IMR-90 (cell line): ENCODE measurements at regions not wholly inside any gene's neighbourhood (a gene's known extent, or its start where the extent isn't known, plus 50 kb on each side); places are given as distances from the start of the nearest gene placed in this dataset.

Experiments used
- ATAC-seq: fragments of 200-7000 bp; cut with Tn5 transposase; 2 replicates; pipeline ENCODE4 v1.9.1; 2020; ENCODE audit warnings: low read depth, mild to moderate bottlenecking, moderate library complexity
- BruUV-seq: library from RNA; stranded (reverse); fragments of 400-500 nt; replicated peaks from 2 replicates; lab custom pipeline; 2021; lab: Mats Ljungman, UMichigan
- CTCF ChIA-PET: fragments of 300-600 bp; formaldehyde crosslinking; extraction: SDS; loops from one replicate; lab custom pipeline; 2021; ENCODE audit warnings: antibody characterized with exemption; lab: Yijun Ruan, JAX
- POLR2A ChIA-PET: fragments of 300-600 bp; sonication (Branson Sonifier 250); formaldehyde crosslinking; loops from one replicate; lab custom pipeline; 2022; ENCODE audit warnings: antibody characterized with exemption; ENCODE audit not compliant: unreplicated experiment; lab: Charles Lee
- DNase-seq: peaks from one replicate; pipeline ENCODE4 v3.0.0; 2013
- H2AFZ ChIP-seq: replicated peaks from 2 replicates; pipeline ENCODE3; 2013; ENCODE audit warnings: low read length, mild to moderate bottlenecking; ENCODE audit not compliant: poor library complexity
- H2AK5ac ChIP-seq: 2 replicates; pipeline ENCODE4 v1.6.1; 2013; ENCODE audit warnings: low read depth, low read length, inconsistent platforms
- H2AK9ac ChIP-seq: replicated peaks from 2 replicates; pipeline ENCODE3; 2013; ENCODE audit warnings: mild to moderate bottlenecking, low read depth, low read length, moderate library complexity; ENCODE audit not compliant: poor library complexity
- H2BK120ac ChIP-seq: 2 replicates; pipeline ENCODE4 v1.6.1; 2013; ENCODE audit warnings: low read depth, low read length, inconsistent platforms
- H2BK15ac ChIP-seq: 3 replicates; pipeline ENCODE4 v1.6.1; 2013; ENCODE audit warnings: low read depth, low read length, inconsistent platforms
- H2BK20ac ChIP-seq: 2 replicates; pipeline ENCODE4 v1.6.1; 2013; ENCODE audit warnings: low read depth, mild to moderate bottlenecking, inconsistent platforms, low read length, moderate library complexity
- H2BK5ac ChIP-seq: 2 replicates; pipeline ENCODE4 v1.6.1; 2013; ENCODE audit warnings: mild to moderate bottlenecking, low read depth, low read length, inconsistent platforms; ENCODE audit not compliant: poor library complexity, severe bottlenecking
- H3K14ac ChIP-seq: replicated peaks from 2 replicates; pipeline ENCODE4 v1.6.1; 2013; ENCODE audit warnings: low read depth, low read length, inconsistent platforms
- H3K18ac ChIP-seq: 2 replicates; pipeline ENCODE4 v1.6.1; 2013; ENCODE audit warnings: low read depth, low read length, control low read depth
- H3K23ac ChIP-seq: 2 replicates; pipeline ENCODE4 v1.6.1; 2013; ENCODE audit warnings: low read depth, low read length, inconsistent platforms
- H3K27ac ChIP-seq: 2 replicates; pipeline ENCODE4 v1.5.1; 2013; ENCODE audit warnings: mild to moderate bottlenecking, control low read depth, low read length; ENCODE audit not compliant: insufficient read depth
- H3K27me3 ChIP-seq: 2 replicates; pipeline ENCODE4 v1.6.1; 2013; ENCODE audit warnings: low read length; ENCODE audit not compliant: control insufficient read depth, insufficient read depth
- H3K36me3 ChIP-seq: 2 replicates; pipeline ENCODE4 v1.6.1; 2013; ENCODE audit warnings: low read length, mixed read lengths; ENCODE audit not compliant: control insufficient read depth, insufficient read depth
- H3K4ac ChIP-seq: 2 replicates; pipeline ENCODE4 v1.6.1; 2013; ENCODE audit warnings: low read depth, low read length, inconsistent platforms
- H3K4me1 ChIP-seq: 2 replicates; pipeline ENCODE4 v1.6.1; 2013; ENCODE audit warnings: low read length, mixed read lengths; ENCODE audit not compliant: control insufficient read depth, insufficient read depth
- H3K4me2 ChIP-seq: 2 replicates; pipeline ENCODE4 v1.6.1; 2013; ENCODE audit warnings: low read depth, mild to moderate bottlenecking, control low read depth, low read length, moderate library complexity
- H3K4me3 ChIP-seq: 2 replicates; pipeline ENCODE4 v1.5.1; 2013; ENCODE audit warnings: low read depth, mild to moderate bottlenecking, control low read depth, low read length, moderate library complexity; ENCODE audit not compliant: insufficient read depth
- H3K56ac ChIP-seq: 2 replicates; pipeline ENCODE4 v1.6.1; 2013; ENCODE audit warnings: low read length, inconsistent platforms; ENCODE audit not compliant: insufficient read depth; ENCODE audit errors: extremely low read depth
- H3K79me1 ChIP-seq, 2 experiments: 2 replicates each; pipeline ENCODE4 v1.6.1; 2013; ENCODE audit warnings: low read length in 2 of 2, inconsistent platforms in 1 of 2, low read depth in 1 of 2
- H3K9ac ChIP-seq: 2 replicates; pipeline ENCODE4 v1.6.1; 2013; ENCODE audit warnings: low read depth, low read length, control low read depth
- H3K9me1 ChIP-seq: 2 replicates; pipeline ENCODE4 v1.6.1; 2013; ENCODE audit warnings: low read length, inconsistent platforms; ENCODE audit not compliant: insufficient read depth
- H3K9me3 ChIP-seq: 2 replicates; pipeline ENCODE4 v1.6.1; 2013; ENCODE audit warnings: low read length; ENCODE audit not compliant: control insufficient read depth, insufficient read depth
- H4K20me1 ChIP-seq: 2 replicates; pipeline ENCODE4 v1.6.1; 2013; ENCODE audit warnings: low read length, inconsistent platforms; ENCODE audit not compliant: insufficient read depth
- H4K5ac ChIP-seq: 2 replicates; pipeline ENCODE4 v1.6.1; 2013; ENCODE audit warnings: mild to moderate bottlenecking, low read depth, low read length, control low read depth
- H4K8ac ChIP-seq, 2 experiments: 2 replicates each; pipeline ENCODE4 v1.6.1; 2013; ENCODE audit warnings: low read depth in 2 of 2, low read length in 2 of 2, control low read depth in 1 of 2, inconsistent platforms in 1 of 2
- H4K91ac ChIP-seq: 2 replicates; pipeline ENCODE4 v1.6.1; 2013; ENCODE audit warnings: low read depth, low read length, inconsistent platforms; ENCODE audit not compliant: insufficient read depth
- BHLHE40 ChIP-seq: fragments of 150-350 bp; IDR thresholded peaks from 2 replicates; pipeline ENCODE4 v1.6.1; 2016; ENCODE audit warnings: mild to moderate bottlenecking, low read depth, low read length
- CHD1 ChIP-seq: IDR thresholded peaks from 2 replicates; pipeline ENCODE4 v1.6.1; 2012; ENCODE audit warnings: low read depth, low read length, improper control_type of control experiment
- ELK1 ChIP-seq: fragments of 150-350 bp; IDR thresholded peaks from 2 replicates; pipeline ENCODE4 v1.6.1; 2016; ENCODE audit warnings: low read depth, mild to moderate bottlenecking, low read length, moderate library complexity, borderline replicate concordance
- MAFK ChIP-seq: IDR thresholded peaks from 2 replicates; pipeline ENCODE4 v1.6.1; 2012; ENCODE audit warnings: low read depth, low read length, improper control_type of control experiment
- NFE2L2 ChIP-seq: fragments of 150-350 bp; IDR thresholded peaks from 2 replicates; pipeline ENCODE4 v1.6.1; 2016; ENCODE audit warnings: low read depth, mild to moderate bottlenecking, low read length
- RAD21 ChIP-seq: IDR thresholded peaks from 2 replicates; pipeline ENCODE4 v1.6.1; 2012; ENCODE audit warnings: low read length, improper control_type of control experiment
- RFX5 ChIP-seq: IDR thresholded peaks from 2 replicates; pipeline ENCODE4 v1.8.0; 2012; ENCODE audit warnings: low read depth, mild to moderate bottlenecking, low read length, moderate library complexity
- SMC3 ChIP-seq: fragments of 150-350 bp; IDR thresholded peaks from 2 replicates; pipeline ENCODE4 v1.6.1; 2016; ENCODE audit warnings: low read depth, mild to moderate bottlenecking, antibody characterized with exemption, low read length, moderate library complexity
- USF2 ChIP-seq: fragments of 150-350 bp; IDR thresholded peaks from 2 replicates; pipeline ENCODE4 v1.6.1; 2017; ENCODE audit warnings: mild to moderate bottlenecking, antibody characterized with exemption, low read length, low read depth
- WGBS, 2 experiments: methylation state at CpG; one replicate each; pipeline versions ENCODE4 v1.1.5 to v1.1.7; 2013; ENCODE audit warnings: missing lambda C conversion rate in 2 of 2; ENCODE audit not compliant: insufficient read length in 1 of 2; ENCODE audit errors: extremely low coverage in 2 of 2; 5-methylcytosine and 5-hydroxymethylcytosine counted together
- dilution Hi-C: fragments of 300-500 bp; cut with HindIII; formaldehyde crosslinking; loops from one replicate; pipeline ENCODE4 v1.14.3; 2018; ENCODE audit warnings: low sequenced_read_pairs; ENCODE audit not compliant: unreplicated experiment
- in situ Hi-C: fragments of 300-500 bp; cut with MboI; formaldehyde crosslinking; loops from 3 replicates; pipeline ENCODE4 v1.14.3; 2019; ENCODE audit warnings: low sequenced_read_pairs, inconsistent platforms, mixed read lengths
- intact Hi-C: fragments of 100-400 bp; cut with micrococcal nuclease; formaldehyde crosslinking; loops from 2 replicates; pipeline ENCODE4 v1.10.0; 2022

GRCh38 chr4:55744369-55744768, 75.2 kb upstream of the EXOC1L start:
- no CpG with 5 or more reads among the region's 6 CpGs for WGBS, 2 experiments
- Histone ChIP-seq H4K5ac (no peak overlapping the region), H3K4me3 (no peak overlapping the region), H2BK120ac (no peak overlapping the region), H2AFZ (no peak overlapping the region), H2AK9ac (no peak overlapping the region), H3K27me3 (peaks cover 5% of the 10 kb centered on the region), H3K4me2 (no peak overlapping the region), H3K56ac (no peak overlapping the region), H3K79me1 (no peaks in the 10 kb centered on the region), H3K9me1 (no peaks in the 10 kb centered on the region), H3K9ac (no peak overlapping the region), H3K36me3 (no peaks in the 10 kb centered on the region), H3K23ac (no peak overlapping the region), H3K27ac (no peak overlapping the region), H3K18ac (no peak overlapping the region), H3K14ac (no peak overlapping the region), H4K20me1 (no peaks in the 10 kb centered on the region), H4K91ac (no peak overlapping the region), H3K9me3 (no peaks in the 10 kb centered on the region), H3K4ac (no peak overlapping the region), H2AK5ac (no peak overlapping the region), H2BK20ac (no peak overlapping the region), H2BK5ac (no peak overlapping the region), H3K4me1 (no peaks in the 10 kb centered on the region), H2BK15ac (no peak overlapping the region), H4K8ac (no peak overlapping the region)
- CTCF ChIA-PET, result no interaction called here
- no peak for TF ChIP-seq MAFK
- TF ChIP-seq SMC3, result no peak
- no peak for TF ChIP-seq BHLHE40
- TF ChIP-seq NFE2L2, result no peak
- TF ChIP-seq USF2, result no peak
- no peak for TF ChIP-seq CHD1
- no peak for TF ChIP-seq RFX5
- no peak for TF ChIP-seq RAD21
- no peak for TF ChIP-seq ELK1
- DNase-seq (no peak), ATAC-seq (no peak)
- BruUV-seq, result no TSS peak
- POLR2A ChIA-PET, result no interaction called here
- dilution Hi-C loops (no loop called here), intact Hi-C loops (no loop called here), in situ Hi-C loops (loop anchor here (25.0 kb wide), 1 partner anchor 407 kb away; the partner anchor contains the start of gene SRD5A3)
